Aorta (tissue), 5 donors: ENCODE measurements at regions not wholly inside any gene's neighbourhood (a gene's known extent, or its start where the extent isn't known, plus 50 kb on each side); places are given as distances from the start of the nearest gene placed in this dataset.

Experiments used
- ATAC-seq: fragments of 200-7000 bp; cut with Tn5 transposase; one replicate; pipeline ENCODE4 v1.9.1; 2022; ENCODE audit warnings: moderate library complexity; ENCODE audit not compliant: low FRiP score
- DNase-seq, 2 donors: peaks; one replicate each; pipeline ENCODE4 v3.0.0-alpha.2; 2020
- H3K27ac ChIP-seq, 2 donors: one replicate each; pipeline ENCODE4 v1.5.1; 2013; ENCODE audit warnings: low read length in 2 of 2, mild to moderate bottlenecking in 2 of 2, moderate library complexity in 2 of 2, control low read depth in 1 of 2, inconsistent platforms in 1 of 2, low read depth in 1 of 2
- H3K27me3 ChIP-seq, 2 donors: one replicate each; pipeline ENCODE4 v1.6.1; 2013; ENCODE audit warnings: control low read depth in 1 of 2, low read length in 1 of 2, mild to moderate bottlenecking in 1 of 2, moderate library complexity in 1 of 2; ENCODE audit not compliant: insufficient read depth in 2 of 2, control insufficient read depth in 1 of 2
- H3K36me3 ChIP-seq, 2 donors: one replicate each; pipeline ENCODE4 v1.6.1; 2013; ENCODE audit warnings: control low read depth in 1 of 2, low read length in 1 of 2, mild to moderate bottlenecking in 1 of 2; ENCODE audit not compliant: insufficient read depth in 2 of 2, control insufficient read depth in 1 of 2
- H3K4me1 ChIP-seq, 2 donors: one replicate each; pipeline ENCODE4 v1.6.1; 2013; ENCODE audit warnings: low read length in 2 of 2, control low read depth in 1 of 2, mild to moderate bottlenecking in 1 of 2, moderate library complexity in 1 of 2; ENCODE audit not compliant: insufficient read depth in 2 of 2, control insufficient read depth in 1 of 2
- H3K4me3 ChIP-seq, 2 donors: one replicate each; pipeline ENCODE4 v1.5.1; 2013; ENCODE audit warnings: low read length in 2 of 2, control low read depth in 1 of 2, mild to moderate bottlenecking in 1 of 2
- H3K9me3 ChIP-seq: one replicate; pipeline ENCODE4 v1.6.1; 2013; ENCODE audit warnings: mild to moderate bottlenecking, low read length; ENCODE audit not compliant: control insufficient read depth
- WGBS, 2 donors: extraction: QIAGEN DNeasy Blood & Tissue Kit; methylation state at CpG; one replicate each; pipeline ENCODE4 v1.1.7; 2013; 5-methylcytosine and 5-hydroxymethylcytosine counted together
- intact Hi-C, 2 donors: fragments of 100-400 bp; cut with DNase I; formaldehyde crosslinking; loops; one replicate each; pipeline versions ENCODE4 v1.14.2 to v1.15.0; 2022
- donor health status: healthy with polysubstance abuse.
- donor health status: Bipolar disorder and iron deficiency.
- donor health status: DM: no; HTN: no; CAD: no.
- donor health status: DM: no; HTN: no; CAD: no.
- donor health status: DM: yes; HTN: yes; CAD: no.

GRCh38 chr4:148810461-148810860 lies 368.2 kb upstream of the NR3C2 start:
- Histone ChIP-seq H3K36me3 (no peaks in the 10 kb centered on the region), H3K27me3 (no peaks in the 10 kb centered on the region), H3K4me3 (no peak overlapping the region), H3K27ac (no peak overlapping the region), H3K9me3 (no peaks in the 10 kb centered on the region), H3K4me1 (no peaks in the 10 kb centered on the region)
- 90 to 92% methylated on average over 2 of the region's 2 CpGs for WGBS, 2 donors
- DNase-seq (no peak), ATAC-seq (no peak)
- intact Hi-C loops, result no loop called here

GRCh38 chr4:148808416-148808815 lies 366.2 kb upstream of the NR3C2 start:
- ATAC-seq (no peak), DNase-seq (no peak)
- no peaks in the 10 kb centered on the region for H3K9me3 ChIP-seq
- H3K4me1 ChIP-seq, result no peaks in the 10 kb centered on the region
- no peaks in the 10 kb centered on the region for H3K27me3 ChIP-seq
- WGBS, 2 donors, result 58 to 81% methylated on average over 1 of the region's 1 CpG
- no peak overlapping the region for H3K27ac ChIP-seq
- intact Hi-C loops, result no loop called here
- no peaks in the 10 kb centered on the region for H3K36me3 ChIP-seq
- no peak overlapping the region for H3K4me3 ChIP-seq

- H3K27me3 ChIP-seq, result no peaks in the 10 kb centered on the region
- ATAC-seq (no peak), DNase-seq (no peak)
- intact Hi-C loops, result no loop called here
- H3K36me3 ChIP-seq, result no peaks in the 10 kb centered on the region
- WGBS, 2 donors, result 74 to 80% methylated on average over 4 of the region's 4 CpGs
- no peaks in the 10 kb centered on the region for H3K9me3 ChIP-seq
- H3K4me3 ChIP-seq, result no peak overlapping the region
- no peak overlapping the region for H3K27ac ChIP-seq
- H3K4me1 ChIP-seq, result no peaks in the 10 kb centered on the region
Measured at GRCh38 chr4:148800940-148801339, 358.7 kb upstream of the NR3C2 start.

GRCh38 chr4:148800336-148800885 lies 358.2 kb upstream of the NR3C2 start:
- Histone ChIP-seq H3K4me3 (no peak overlapping the region), H3K9me3 (no peaks in the 10 kb centered on the region), H3K27ac (no peak overlapping the region), H3K4me1 (no peaks in the 10 kb centered on the region), H3K36me3 (no peaks in the 10 kb centered on the region), H3K27me3 (no peaks in the 10 kb centered on the region)
- no peak for ATAC-seq
- no peak for DNase-seq
- WGBS, 2 donors, result 60 to 73% methylated on average over 1 of the region's 1 CpG
- intact Hi-C loops, result no loop called here

DNA sequence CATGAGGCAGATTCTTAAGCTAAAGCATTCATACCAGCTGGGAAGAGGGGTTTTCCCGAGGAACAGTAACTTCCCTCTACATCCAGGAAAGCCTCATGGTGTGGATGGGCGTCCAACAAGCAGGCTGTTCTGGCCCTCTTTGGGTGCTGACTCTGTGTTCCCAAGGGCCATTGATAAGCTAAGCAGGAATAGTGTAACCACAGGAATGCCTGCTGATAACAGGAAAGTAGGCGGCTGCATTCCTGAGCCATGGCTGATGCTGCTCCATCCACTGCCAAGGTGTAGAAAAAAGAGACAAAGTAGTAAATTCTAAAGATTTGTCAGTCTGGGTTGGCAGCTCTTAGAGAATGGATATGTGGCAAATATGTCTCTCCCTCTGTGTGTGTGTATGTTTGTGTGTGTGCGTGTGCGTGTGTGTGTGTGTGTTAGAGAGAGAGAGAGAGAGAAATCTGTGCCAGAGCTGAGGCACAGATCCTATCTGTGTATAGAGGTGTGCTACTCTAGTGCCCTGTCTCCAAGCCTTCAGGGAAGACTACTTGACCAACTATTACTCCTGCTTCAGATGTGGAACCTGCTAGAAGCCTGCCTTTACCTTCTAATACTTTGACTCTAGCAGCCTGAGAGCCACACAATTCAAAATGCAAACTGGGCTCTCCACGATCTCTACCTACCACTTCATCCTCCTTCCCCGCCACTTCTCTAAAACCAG lies 353.1 kb upstream of the NR3C2 start:
- Histone ChIP-seq H3K4me1 (no peaks in the 10 kb centered on the region), H3K36me3 (no peaks in the 10 kb centered on the region), H3K27me3 (no peaks in the 10 kb centered on the region), H3K4me3 (no peak overlapping the region), H3K9me3 (no peaks in the 10 kb centered on the region), H3K27ac (no peak overlapping the region)
- DNase-seq, result no peak
- ATAC-seq, result no peak
- 50 to 52% methylated on average over 7 of the region's 7 CpGs for WGBS, 2 donors
- intact Hi-C loops, result no loop called here

GRCh38 chr4:148793221-148793620 lies 351.0 kb upstream of the NR3C2 start:
- DNase-seq (no peak), ATAC-seq (no peak)
- Histone ChIP-seq H3K27me3 (no peaks in the 10 kb centered on the region), H3K9me3 (no peaks in the 10 kb centered on the region), H3K36me3 (no peaks in the 10 kb centered on the region), H3K27ac (no peak overlapping the region), H3K4me1 (no peaks in the 10 kb centered on the region), H3K4me3 (no peak overlapping the region)
- intact Hi-C loops, result no loop called here
- 95% methylated on average over 2 of the region's 2 CpGs for WGBS, 2 donors

- WGBS, 2 donors, result 86 to 88% methylated on average over 5 of the region's 5 CpGs
- H3K4me1 ChIP-seq, result no peaks in the 10 kb centered on the region
- H3K36me3 ChIP-seq, result no peaks in the 10 kb centered on the region
- ATAC-seq, result no peak
- no peak for DNase-seq
- H3K9me3 ChIP-seq, result no peaks in the 10 kb centered on the region
- no peak overlapping the region for H3K4me3 ChIP-seq
- no peak overlapping the region for H3K27ac ChIP-seq
- peaks cover 0 to 2% of the 10 kb centered on the region in 2 donors for H3K27me3 ChIP-seq
- intact Hi-C loops, result no loop called here
Measured at GRCh38 chr4:148790691-148791090, 348.5 kb upstream of the NR3C2 start.

GRCh38 chr4:148790246-148790645 lies 348.0 kb upstream of the NR3C2 start:
- peaks cover 0 to 2% of the 10 kb centered on the region in 2 donors for H3K27me3 ChIP-seq
- no peaks in the 10 kb centered on the region for H3K9me3 ChIP-seq
- 53 to 71% methylated on average over 5 of the region's 5 CpGs for WGBS, 2 donors
- H3K36me3 ChIP-seq, result no peaks in the 10 kb centered on the region
- H3K27ac ChIP-seq, result no peak overlapping the region
- DNase-seq (no peak), ATAC-seq (no peak)
- no peak overlapping the region for H3K4me3 ChIP-seq
- no peaks in the 10 kb centered on the region for H3K4me1 ChIP-seq
- intact Hi-C loops, result no loop called here

- no peak for DNase-seq
- no peaks in the 10 kb centered on the region for H3K4me1 ChIP-seq
Measured at GRCh38 chr4:148787831-148788477, 345.7 kb upstream of the NR3C2 start.

More at GRCh38 chr4:148787831-148788477, 345.7 kb upstream of the NR3C2 start:
- intact Hi-C loops, result no loop called here
- Histone ChIP-seq H3K4me3 (no peak overlapping the region), H3K36me3 (no peaks in the 10 kb centered on the region), H3K27ac (no peak overlapping the region), H3K9me3 (no peaks in the 10 kb centered on the region), H3K27me3 (peaks cover 0 to 2% of the 10 kb centered on the region in 2 donors)
- ATAC-seq, result no peak
- 25 to 36% methylated on average over 2 of the region's 2 CpGs for WGBS, 2 donors
